ENCODE measurements at regions not wholly inside any gene's neighbourhood (a gene's known extent, or its start where the extent isn't known, plus 50 kb on each side); places are given as distances from the start of the nearest gene placed in this dataset.
"Not testable (repeated sequence)": the region's sequence is repeated elsewhere in the genome, so short reads cannot be mapped to it uniquely, and the experiment has no call there.

DNA sequence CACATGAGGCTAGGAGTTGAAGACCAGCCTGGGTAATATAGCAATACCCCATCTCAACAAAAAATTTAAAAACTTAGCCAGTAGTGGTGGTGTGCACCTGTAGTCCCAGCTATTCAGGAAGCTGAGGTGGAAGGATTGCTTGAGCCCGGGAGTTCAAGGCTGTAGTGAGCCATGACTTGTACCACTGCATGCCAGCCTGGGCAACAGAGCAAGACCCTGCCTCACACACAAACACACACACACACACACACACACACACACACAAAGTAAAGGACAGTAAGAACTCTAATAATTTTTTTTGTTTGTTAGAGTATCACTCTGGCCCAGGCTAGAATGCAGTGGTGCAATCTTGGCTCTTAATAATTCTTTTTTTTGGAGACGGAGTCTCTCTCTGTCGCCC lies 138.0 kb upstream of the SOD1 start:
- TF ChIP-seq EZH2 (IDR thresholded peaks at IDR 0.05) (no peak), POLR2AphosphoS5 (IDR thresholded peaks at IDR 0.05; ENCODE audit: borderline replicate concordance, low read depth, low read length) (no peak), FOXP2 (optimal IDR thresholded peaks at IDR 0.05; ENCODE audit: control extremely low read depth, extremely low read length, insufficient read depth) (no peak)
- Histone ChIP-seq H3K36me3 (ENCODE audit: insufficient read depth, low read length) (no peaks in the 10 kb centered on the region), H3K4me3 (no peak overlapping the region), H3K9ac (ENCODE audit: insufficient read length) (no peak overlapping the region), H3K9me3 (ENCODE audit: low read depth, low read length) (no peaks in the 10 kb centered on the region), H3K27ac (no peak overlapping the region)
- DNase-seq (ENCODE audit: low read depth, low spot score): no peak

DNA sequence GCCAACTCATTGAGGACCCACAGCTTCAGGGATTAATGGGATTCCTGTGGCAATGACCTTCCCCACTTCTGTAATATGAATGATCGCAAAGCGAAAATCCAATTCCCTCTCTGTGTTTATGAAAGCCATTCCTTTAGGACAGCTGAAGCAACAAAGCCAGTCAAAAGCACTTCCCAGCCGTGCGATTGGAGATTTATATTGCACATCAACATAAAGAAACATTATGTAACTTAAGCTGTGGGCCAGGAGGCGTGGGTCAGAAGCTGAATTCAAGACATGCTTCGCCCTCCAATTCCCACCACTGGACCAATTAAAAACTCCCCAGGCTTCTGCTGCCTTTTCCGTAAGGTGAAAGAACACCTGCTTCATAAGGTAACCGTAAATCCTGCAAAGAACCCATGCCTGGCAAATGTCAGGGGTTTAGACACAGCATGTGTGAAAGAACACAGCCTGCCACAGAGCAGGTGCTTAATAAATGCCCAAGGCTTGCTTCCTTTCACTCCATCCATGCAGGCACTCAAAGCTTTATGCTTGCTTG lies 138.9 kb upstream of the SOD1 start:
- Histone ChIP-seq H3K9me3 (ENCODE audit: low read depth, low read length) (no peaks in the 10 kb centered on the region), H3K36me3 (ENCODE audit: insufficient read depth, low read length) (no peaks in the 10 kb centered on the region), H3K4me3 (no peak overlapping the region), H3K9ac (ENCODE audit: insufficient read length) (no peak overlapping the region), H3K27ac (no peak overlapping the region)
- TF ChIP-seq POLR2AphosphoS5 (IDR thresholded peaks at IDR 0.05; ENCODE audit: borderline replicate concordance, low read depth, low read length) (no peak), FOXP2 (optimal IDR thresholded peaks at IDR 0.05; ENCODE audit: control extremely low read depth, extremely low read length, insufficient read depth) (no peak), EZH2 (IDR thresholded peaks at IDR 0.05) (no peak)
- DNase-seq (ENCODE audit: low read depth, low spot score): no peak

DNA sequence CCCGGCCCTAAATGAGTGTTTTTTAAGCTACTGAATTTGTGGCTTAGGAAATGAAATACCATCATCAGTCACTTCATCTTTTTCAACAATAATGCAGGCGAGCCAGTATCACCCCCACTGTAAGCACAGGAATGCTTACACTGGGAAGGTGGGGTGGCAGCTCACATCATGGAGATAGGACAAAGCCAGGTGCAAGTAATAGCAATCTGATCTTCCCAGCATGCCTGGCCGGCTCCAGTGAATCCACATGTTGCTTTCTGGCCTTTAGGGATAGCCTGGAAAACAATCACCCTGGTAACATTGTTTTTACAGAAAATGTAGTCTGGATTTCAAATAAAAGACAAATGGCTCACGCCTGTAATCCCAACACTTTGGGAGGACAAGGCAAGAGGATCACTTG lies 140.9 kb upstream of the SOD1 start:
- H3K9me3 ChIP-seq (ENCODE audit: low read depth, low read length): no peaks in the 10 kb centered on the region
- DNase-seq (ENCODE audit: low read depth, low spot score): no peak
- H3K9ac ChIP-seq (ENCODE audit: insufficient read length): no peak overlapping the region
- no peak overlapping the region for H3K27ac ChIP-seq
- H3K4me3 ChIP-seq: no peak overlapping the region
- no peak for TF ChIP-seq POLR2AphosphoS5 (IDR thresholded peaks at IDR 0.05; ENCODE audit: borderline replicate concordance, low read depth, low read length)
- no peak for TF ChIP-seq EZH2 (IDR thresholded peaks at IDR 0.05)
- no peak for TF ChIP-seq FOXP2 (optimal IDR thresholded peaks at IDR 0.05; ENCODE audit: control extremely low read depth, extremely low read length, insufficient read depth)
- no peaks in the 10 kb centered on the region for H3K36me3 ChIP-seq (ENCODE audit: insufficient read depth, low read length)

DNA sequence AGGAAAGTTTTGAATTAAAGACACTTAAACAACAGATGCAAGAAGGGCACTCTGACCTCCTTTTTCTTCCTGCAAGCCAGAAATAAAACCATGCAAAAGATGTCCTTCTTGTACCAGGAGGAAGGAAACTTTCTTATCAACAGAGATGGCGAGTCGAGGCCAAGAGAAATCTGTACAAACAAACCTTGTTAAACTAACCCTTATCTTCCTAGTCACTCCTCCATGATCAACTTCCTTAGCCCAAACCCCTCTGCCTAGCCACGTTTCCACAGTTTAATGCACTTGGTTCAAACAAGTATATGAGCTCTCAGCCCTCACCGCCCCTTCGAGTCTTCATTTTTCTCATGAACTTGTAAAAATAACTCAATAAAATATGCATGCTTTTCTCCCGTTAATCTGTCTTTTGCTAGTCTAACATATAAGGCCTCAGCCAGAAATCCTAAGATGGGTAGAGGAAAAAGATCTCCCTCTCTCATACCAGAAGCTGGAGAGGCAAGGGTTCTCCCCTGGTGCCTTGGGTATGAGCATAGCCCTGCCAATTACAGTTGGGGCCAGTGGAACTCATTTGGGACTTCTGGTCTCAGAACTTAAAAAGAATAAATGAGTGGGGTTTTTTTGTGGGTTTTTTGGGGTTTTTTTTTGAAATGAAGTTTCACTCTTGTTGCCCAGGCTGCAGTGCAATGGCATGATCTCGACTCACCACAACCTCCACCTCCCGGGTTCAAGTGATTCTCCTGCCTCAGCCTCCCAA lies 141.7 kb upstream of the SOD1 start:
- Histone ChIP-seq H3K9ac (ENCODE audit: insufficient read length) (no peak overlapping the region), H3K27ac (no peak overlapping the region), H3K4me3 (no peak overlapping the region), H3K36me3 (ENCODE audit: insufficient read depth, low read length) (no peaks in the 10 kb centered on the region), H3K9me3 (ENCODE audit: low read depth, low read length) (no peaks in the 10 kb centered on the region)
- TF ChIP-seq FOXP2 (optimal IDR thresholded peaks at IDR 0.05; ENCODE audit: control extremely low read depth, extremely low read length, insufficient read depth) (no peak), EZH2 (IDR thresholded peaks at IDR 0.05) (no peak), POLR2AphosphoS5 (IDR thresholded peaks at IDR 0.05; ENCODE audit: borderline replicate concordance, low read depth, low read length) (no peak)
- DNase-seq (ENCODE audit: low read depth, low spot score): no peak

DNA sequence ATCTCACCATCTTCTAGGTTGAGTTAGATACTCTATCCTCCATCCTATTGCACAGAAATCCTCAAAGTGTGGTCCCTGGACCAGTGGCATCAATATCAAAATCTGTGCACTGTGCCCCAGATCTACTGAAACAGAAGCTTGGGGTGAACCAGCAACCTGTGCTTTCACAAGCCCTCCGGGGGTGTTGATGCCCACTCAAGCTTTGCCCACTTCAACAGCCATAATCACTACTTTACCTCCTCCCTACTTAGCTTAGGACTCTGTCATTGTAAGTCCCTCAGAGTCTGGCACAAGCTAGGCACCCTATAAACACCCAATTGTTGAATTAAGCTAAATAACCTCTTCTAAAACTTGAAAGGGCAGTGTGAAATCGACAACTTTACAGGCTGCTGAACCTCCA lies 144.2 kb upstream of the SOD1 start:
- no peak overlapping the region for H3K9ac ChIP-seq (ENCODE audit: insufficient read length)
- no peak for TF ChIP-seq EZH2 (IDR thresholded peaks at IDR 0.05)
- no peak for TF ChIP-seq POLR2AphosphoS5 (IDR thresholded peaks at IDR 0.05; ENCODE audit: borderline replicate concordance, low read depth, low read length)
- no peak for TF ChIP-seq FOXP2 (optimal IDR thresholded peaks at IDR 0.05; ENCODE audit: control extremely low read depth, extremely low read length, insufficient read depth)
- no peaks in the 10 kb centered on the region for H3K9me3 ChIP-seq (ENCODE audit: low read depth, low read length)

DNA sequence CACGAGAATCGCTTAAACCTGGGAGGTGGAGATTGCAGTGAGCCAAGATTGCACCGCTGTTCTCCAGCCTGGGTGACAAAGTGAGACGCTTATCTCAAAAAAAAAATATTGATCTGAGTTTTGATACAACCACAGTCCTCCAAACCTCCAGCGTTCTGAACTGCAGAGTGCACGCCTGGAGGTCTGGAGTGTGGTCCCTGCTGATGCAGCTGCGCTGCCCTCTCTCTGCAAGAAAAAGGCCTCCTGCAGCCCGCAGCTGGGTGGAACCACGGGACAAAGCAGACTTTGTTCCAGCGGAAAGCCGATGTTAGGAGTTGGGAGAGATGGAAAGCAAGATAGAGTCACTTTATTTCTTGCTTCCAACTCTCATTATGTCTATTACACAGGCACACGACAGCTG lies 144.9 kb upstream of the SOD1 start:
- H3K9me3 ChIP-seq (ENCODE audit: low read depth, low read length): no peaks in the 10 kb centered on the region
- H3K36me3 ChIP-seq (ENCODE audit: insufficient read depth, low read length): no peaks in the 10 kb centered on the region
- no peak overlapping the region for H3K27ac ChIP-seq
- TF ChIP-seq POLR2AphosphoS5 (IDR thresholded peaks at IDR 0.05; ENCODE audit: borderline replicate concordance, low read depth, low read length) (no peak), FOXP2 (optimal IDR thresholded peaks at IDR 0.05; ENCODE audit: control extremely low read depth, extremely low read length, insufficient read depth) (no peak), EZH2 (IDR thresholded peaks at IDR 0.05) (no peak)
- no peak overlapping the region for H3K9ac ChIP-seq (ENCODE audit: insufficient read length)
- no peak overlapping the region for H3K4me3 ChIP-seq
- DNase-seq (ENCODE audit: low read depth, low spot score): no peak

More for the DNA sequence above, 144.2 kb upstream of the SOD1 start:
- H3K36me3 ChIP-seq (ENCODE audit: insufficient read depth, low read length): no peaks in the 10 kb centered on the region
- no peak for DNase-seq (ENCODE audit: low read depth, low spot score)
- no peak overlapping the region for H3K4me3 ChIP-seq
- H3K27ac ChIP-seq: no peak overlapping the region

DNA sequence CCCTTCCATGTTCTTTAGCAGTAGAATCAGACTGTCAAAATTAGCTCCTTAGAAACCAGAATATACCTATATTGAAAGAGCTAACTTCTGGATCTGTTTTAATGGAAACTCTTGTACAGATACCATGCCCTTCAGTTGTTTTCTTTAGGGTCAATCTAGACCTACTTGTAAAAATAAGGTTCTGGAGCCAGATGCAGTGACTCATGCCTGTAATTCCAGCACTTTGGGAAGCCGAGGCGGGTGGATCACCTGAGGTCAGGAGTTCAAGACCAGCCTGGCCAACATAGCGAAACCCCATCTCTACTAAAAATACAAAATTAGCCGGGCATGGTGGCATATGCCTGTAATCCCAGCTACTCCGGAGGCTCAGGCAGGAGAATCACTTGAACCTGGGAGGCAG lies 146.0 kb upstream of the SOD1 start:
- H3K4me3 ChIP-seq; H3K9me3 ChIP-seq (ENCODE audit: low read depth, low read length); H3K27ac ChIP-seq; H3K9ac ChIP-seq (ENCODE audit: insufficient read length); DNase-seq (ENCODE audit: low read depth, low spot score); H3K36me3 ChIP-seq (ENCODE audit: insufficient read depth, low read length): not testable (repeated sequence)

DNA sequence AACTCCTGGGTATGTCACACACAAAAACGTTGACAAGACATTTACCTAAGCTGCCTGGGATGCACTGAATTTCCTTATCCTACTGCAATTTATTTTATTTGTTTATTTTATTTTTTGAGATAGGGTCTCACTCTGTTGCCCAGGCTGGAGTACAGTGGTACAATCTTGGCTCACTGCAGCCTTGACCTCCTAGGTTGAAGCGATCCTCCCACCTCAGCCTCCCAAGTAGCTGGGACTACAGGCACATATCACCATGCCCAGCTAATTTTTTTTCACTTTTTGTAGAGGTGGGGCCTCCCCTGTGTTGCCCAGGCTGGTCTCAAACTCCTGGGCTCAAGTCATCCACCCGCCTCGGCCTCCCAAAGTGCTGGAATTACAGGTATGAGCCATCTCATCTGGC lies 147.5 kb upstream of the SOD1 start:
- not testable (repeated sequence) for H3K4me3 ChIP-seq; H3K9ac ChIP-seq (ENCODE audit: insufficient read length)

DNA sequence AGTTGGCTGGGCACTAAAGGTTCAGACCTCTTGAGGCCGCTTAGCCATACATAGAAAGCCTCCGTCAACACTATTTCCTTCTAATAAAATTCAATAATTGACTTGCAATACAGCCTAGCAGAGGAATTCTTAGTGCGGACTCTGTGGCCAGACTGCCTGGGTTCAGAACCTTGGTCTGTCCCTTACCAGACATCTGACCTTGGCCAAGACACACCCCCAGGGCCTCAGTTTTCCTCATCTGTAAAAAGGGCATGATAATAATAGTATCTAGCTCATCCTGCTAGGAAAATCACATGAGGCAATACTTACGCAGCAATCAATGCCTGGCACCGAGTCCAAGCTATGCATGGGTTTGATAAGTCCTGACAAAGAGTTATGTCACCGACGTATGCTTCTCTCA lies 148.2 kb upstream of the SOD1 start:
- Histone ChIP-seq H3K9me3 (ENCODE audit: low read depth, low read length) (no peaks in the 10 kb centered on the region), H3K27ac (no peak overlapping the region), H3K9ac (ENCODE audit: insufficient read length) (no peak overlapping the region), H3K4me3 (no peak overlapping the region), H3K36me3 (ENCODE audit: insufficient read depth, low read length) (no peaks in the 10 kb centered on the region)
- DNase-seq (ENCODE audit: low read depth, low spot score): no peak
- TF ChIP-seq POLR2AphosphoS5 (IDR thresholded peaks at IDR 0.05; ENCODE audit: borderline replicate concordance, low read depth, low read length) (no peak), EZH2 (IDR thresholded peaks at IDR 0.05) (no peak), FOXP2 (optimal IDR thresholded peaks at IDR 0.05; ENCODE audit: control extremely low read depth, extremely low read length, insufficient read depth) (no peak)

More for the DNA sequence above, 147.5 kb upstream of the SOD1 start:
- DNase-seq (ENCODE audit: low read depth, low spot score); H3K36me3 ChIP-seq (ENCODE audit: insufficient read depth, low read length); H3K27ac ChIP-seq; H3K9me3 ChIP-seq (ENCODE audit: low read depth, low read length): not testable (repeated sequence)

Data from SK-N-MC (cell line).